ENCODE measurements at regions not wholly inside any gene's neighbourhood (a gene's known extent, or its start where the extent isn't known, plus 50 kb on each side); places are given as distances from the start of the nearest gene placed in this dataset.

GRCh38 chr13:76293751-76294150, 592.5 kb downstream of the KCTD12 start:
- H3K27me3 ChIP-seq (replicated peaks; ENCODE audit: control insufficient read depth, insufficient read depth, low read length): no peaks in the 10 kb centered on the region
- no peak for TF ChIP-seq CTCF (IDR thresholded peaks at IDR 0.05; ENCODE audit: insufficient read depth, low read length, poor library complexity, severe bottlenecking)
- DNase-seq (ENCODE audit: extremely low read depth, insufficient read length): no peak

GRCh38 chr13:76293346-76293745, 592.9 kb downstream of the KCTD12 start:
- Histone ChIP-seq H3K27me3 (replicated peaks; ENCODE audit: control insufficient read depth, insufficient read depth, low read length) (no peaks in the 10 kb centered on the region), H3K36me3 (ENCODE audit: control insufficient read depth, insufficient read depth, low read length) (no peaks in the 10 kb centered on the region), H3K4me3 (replicated peaks; ENCODE audit: low read depth, low read length) (no peak overlapping the region)
- TF ChIP-seq CTCF (IDR thresholded peaks at IDR 0.05; ENCODE audit: insufficient read depth, low read length, poor library complexity, severe bottlenecking): no peak
- no peak for DNase-seq (ENCODE audit: extremely low read depth, insufficient read length)

More at GRCh38 chr13:76293751-76294150, 592.5 kb downstream of the KCTD12 start:
- no peaks in the 10 kb centered on the region for H3K36me3 ChIP-seq (ENCODE audit: control insufficient read depth, insufficient read depth, low read length)
- H3K4me3 ChIP-seq (replicated peaks; ENCODE audit: low read depth, low read length): no peak overlapping the region

GRCh38 chr13:76292726-76293125, 593.5 kb downstream of the KCTD12 start:
- Histone ChIP-seq H3K36me3 (ENCODE audit: control insufficient read depth, insufficient read depth, low read length) (no peaks in the 10 kb centered on the region), H3K27me3 (replicated peaks; ENCODE audit: control insufficient read depth, insufficient read depth, low read length) (no peaks in the 10 kb centered on the region), H3K4me3 (replicated peaks; ENCODE audit: low read depth, low read length) (no peak overlapping the region)
- DNase-seq (ENCODE audit: extremely low read depth, insufficient read length): no peak
- no peak for TF ChIP-seq CTCF (IDR thresholded peaks at IDR 0.05; ENCODE audit: insufficient read depth, low read length, poor library complexity, severe bottlenecking)

- DNase-seq (ENCODE audit: extremely low read depth, insufficient read length): no peak
- H3K27me3 ChIP-seq (replicated peaks; ENCODE audit: control insufficient read depth, insufficient read depth, low read length): no peaks in the 10 kb centered on the region
- H3K4me3 ChIP-seq (replicated peaks; ENCODE audit: low read depth, low read length): no peak overlapping the region
- no peaks in the 10 kb centered on the region for H3K36me3 ChIP-seq (ENCODE audit: control insufficient read depth, insufficient read depth, low read length)
- TF ChIP-seq CTCF (IDR thresholded peaks at IDR 0.05; ENCODE audit: insufficient read depth, low read length, poor library complexity, severe bottlenecking): no peak
Measured at GRCh38 chr13:76292031-76292430, 594.2 kb downstream of the KCTD12 start.

- no peak for DNase-seq (ENCODE audit: extremely low read depth, insufficient read length)
- Histone ChIP-seq H3K27me3 (replicated peaks; ENCODE audit: control insufficient read depth, insufficient read depth, low read length) (no peaks in the 10 kb centered on the region; the same call in 1 of the 2 replicates), H3K36me3 (ENCODE audit: control insufficient read depth, insufficient read depth, low read length) (no peaks in the 10 kb centered on the region), H3K4me3 (replicated peaks; ENCODE audit: low read depth, low read length) (no peak overlapping the region)
- no peak for TF ChIP-seq CTCF (IDR thresholded peaks at IDR 0.05; ENCODE audit: insufficient read depth, low read length, poor library complexity, severe bottlenecking)
Measured at GRCh38 chr13:76289558-76289957, 596.6 kb downstream of the KCTD12 start.

GRCh38 chr13:76286178-76286577, 600.0 kb downstream of the KCTD12 start:
- H3K4me3 ChIP-seq (replicated peaks; ENCODE audit: low read depth, low read length): no peak overlapping the region
- H3K27me3 ChIP-seq (replicated peaks; ENCODE audit: control insufficient read depth, insufficient read depth, low read length): no peaks in the 10 kb centered on the region; the same call in 1 of the 2 replicates
- TF ChIP-seq CTCF (IDR thresholded peaks at IDR 0.05; ENCODE audit: insufficient read depth, low read length, poor library complexity, severe bottlenecking): no peak
- H3K36me3 ChIP-seq (ENCODE audit: control insufficient read depth, insufficient read depth, low read length): no peaks in the 10 kb centered on the region
- DNase-seq (ENCODE audit: extremely low read depth, insufficient read length): no peak

Data from GM06990 (cell line).